WTC11 (cell line): ENCODE measurements at regions not wholly inside any gene's neighbourhood (a gene's known extent, or its start where the extent isn't known, plus 50 kb on each side); places are given as distances from the start of the nearest gene placed in this dataset.

Experiments
- ATAC-seq: fragments of 200-7000 bp; cut with Tn5 transposase; 2 replicates; pipeline ENCODE4 v1.10.0; 2021; ENCODE audit warnings: mild to moderate bottlenecking, moderate library complexity
- CTCF ChIA-PET: fragments of 300-600 bp; sonication (Branson Sonifier 250); formaldehyde crosslinking; loops from one replicate; lab custom pipeline; 2021; ENCODE audit warnings: antibody characterized with exemption; lab: Charles Lee
- POLR2A ChIA-PET: fragments of 350-600 bp; sonication (Branson Sonifier 250); formaldehyde crosslinking; loops from one replicate; lab custom pipeline; 2021; ENCODE audit warnings: antibody characterized with exemption; lab: Charles Lee
- DNase-seq: peaks from one replicate; pipeline ENCODE4 v3.0.0; 2021; ENCODE audit warnings: low spot score
- H3K27ac Mint-ChIP-seq: 2 replicates; pipeline ENCODE4 v1.8.0; 2021; ENCODE audit warnings: mixed read lengths
- H3K27me3 Mint-ChIP-seq: 2 replicates; pipeline ENCODE4 v1.8.0; 2021; ENCODE audit warnings: low read depth, mild to moderate bottlenecking, moderate library complexity, mixed read lengths
- H3K36me3 Mint-ChIP-seq: 2 replicates; pipeline ENCODE4 v1.8.0; 2021; ENCODE audit warnings: mixed read lengths
- H3K4me1 Mint-ChIP-seq: 2 replicates; pipeline ENCODE4 v1.8.0; 2022; ENCODE audit warnings: mixed read lengths
- H3K4me3 Mint-ChIP-seq: 2 replicates; pipeline ENCODE4 v1.8.0; 2021; ENCODE audit warnings: mild to moderate bottlenecking, moderate library complexity, mixed read lengths
- H3K9me3 Mint-ChIP-seq: 2 replicates; pipeline ENCODE4 v1.8.0; 2021; ENCODE audit warnings: mixed read lengths
- AFF4 ChIP-seq: sonication (generic); formaldehyde crosslinking; IDR thresholded peaks from 2 replicates; pipeline ENCODE4 v1.8.1; 2023; ENCODE audit warnings: mild to moderate bottlenecking, missing genetic modification reagents, borderline replicate concordance
- E2F5 ChIP-seq: sonication (generic); formaldehyde crosslinking; IDR thresholded peaks from 2 replicates; pipeline ENCODE4 v1.8.1; 2022; ENCODE audit warnings: mild to moderate bottlenecking, moderate library complexity, missing genetic modification reagents
- ERG ChIP-seq: fragments of 250-450 bp; sonication (Bioruptor Pico); IDR thresholded peaks from 2 replicates; pipeline ENCODE4 v1.8.0; 2021; ENCODE audit warnings: mild to moderate bottlenecking
- ETV6 ChIP-seq: sonication (generic); formaldehyde crosslinking; IDR thresholded peaks from 2 replicates; pipeline ENCODE4 v1.8.1; 2022; ENCODE audit warnings: mild to moderate bottlenecking, missing genetic modification reagents
- GRHL2 ChIP-seq: fragments of 250-450 bp; sonication (Bioruptor Pico); IDR thresholded peaks from 2 replicates; pipeline ENCODE4 v1.8.0; 2022; ENCODE audit warnings: mild to moderate bottlenecking, moderate library complexity; ENCODE audit not compliant: insufficient replicate concordance, severe bottlenecking
- OVOL2 ChIP-seq: fragments of 250-450 bp; sonication (Bioruptor Pico); IDR thresholded peaks from 2 replicates; pipeline ENCODE4 v1.9.0; 2021; ENCODE audit warnings: mild to moderate bottlenecking, borderline replicate concordance
- RELA ChIP-seq: sonication (generic); formaldehyde crosslinking; IDR thresholded peaks from 2 replicates; pipeline ENCODE4 v1.8.1; 2022; ENCODE audit warnings: missing genetic modification reagents, mild to moderate bottlenecking, borderline replicate concordance
- SMAD4 ChIP-seq: sonication (generic); formaldehyde crosslinking; IDR thresholded peaks from 2 replicates; pipeline ENCODE4 v1.8.0; 2022; ENCODE audit warnings: mild to moderate bottlenecking, missing genetic modification reagents
- SP1 ChIP-seq: sonication (generic); formaldehyde crosslinking; conservative IDR thresholded peaks from 2 replicates; pipeline ENCODE4 v1.8.1; 2022; ENCODE audit warnings: missing genetic modification reagents
- STAT6 ChIP-seq: sonication (generic); formaldehyde crosslinking; conservative IDR thresholded peaks from 2 replicates; pipeline ENCODE4 v1.8.1; 2023; ENCODE audit warnings: mild to moderate bottlenecking, low read depth, missing genetic modification reagents, moderate library complexity
- TEAD1 ChIP-seq: sonication (generic); formaldehyde crosslinking; IDR thresholded peaks from 2 replicates; pipeline ENCODE4 v1.8.0; 2022; ENCODE audit warnings: mild to moderate bottlenecking, missing genetic modification reagents
- ZBTB21 ChIP-seq: sonication (generic); formaldehyde crosslinking; IDR thresholded peaks from 2 replicates; pipeline ENCODE4 v1.8.1; 2023; ENCODE audit warnings: mild to moderate bottlenecking, missing genetic modification reagents, borderline replicate concordance
- ZNF396 ChIP-seq: fragments of 250-450 bp; sonication (Bioruptor Pico); IDR thresholded peaks from 2 replicates; pipeline ENCODE4 v1.8.0; 2021; ENCODE audit warnings: mild to moderate bottlenecking, moderate library complexity, borderline replicate concordance
- ZNF671 ChIP-seq: fragments of 250-450 bp; sonication (Bioruptor Pico); IDR thresholded peaks from 2 replicates; pipeline ENCODE4 v1.8.0; 2021; ENCODE audit warnings: mild to moderate bottlenecking
- TF ChIP-seq, protein P1 (sequence below): fragments of 250-450 bp; sonication (Bioruptor Pico); IDR thresholded peaks from 2 replicates; pipeline ENCODE4 v2.1.2; 2022; ENCODE audit warnings: mild to moderate bottlenecking, moderate library complexity
- TF ChIP-seq, protein P2 (sequence below): fragments of 250-450 bp; sonication (Bioruptor Pico); IDR thresholded peaks from 2 replicates; pipeline ENCODE4 v1.9.0; 2021; ENCODE audit warnings: mild to moderate bottlenecking
- TF ChIP-seq, protein P3 (sequence below): sonication (generic); formaldehyde crosslinking; IDR thresholded peaks from 2 replicates; pipeline ENCODE4 v1.8.0; 2022; ENCODE audit warnings: mild to moderate bottlenecking, missing genetic modification reagents

- no peak overlapping the region for H3K27ac Mint-ChIP-seq
- no peaks in the 10 kb centered on the region for H3K4me1 Mint-ChIP-seq
- H3K27me3 Mint-ChIP-seq: no peaks in the 10 kb centered on the region; the same call in 1 of the 2 replicates
- DNase-seq (no peak), ATAC-seq (no peak)
- POLR2A ChIA-PET: no interaction called here
- 0 out of 2 replicates have a peak, but pooled peaks cover 2% of the 10 kb centered on the region for H3K36me3 Mint-ChIP-seq
- TF ChIP-seq GRHL2: no peak
- TF ChIP-seq ERG: no peak
- TF ChIP-seq STAT6 (CRISPR knock-in tag): no peak
- TF ChIP-seq ZBTB21 (CRISPR knock-in tag): no peak
- no peak for TF ChIP-seq TEAD1 (CRISPR knock-in tag)
- TF ChIP-seq SP1 (CRISPR knock-in tag): no peak
- TF ChIP-seq ETV6 (CRISPR knock-in tag): no peak
- no peak for TF ChIP-seq RELA
- TF ChIP-seq ZNF396 (CRISPR knock-in tag): no peak
- no peak for TF ChIP-seq OVOL2 (CRISPR knock-in tag)
- TF ChIP-seq, protein P1, sequence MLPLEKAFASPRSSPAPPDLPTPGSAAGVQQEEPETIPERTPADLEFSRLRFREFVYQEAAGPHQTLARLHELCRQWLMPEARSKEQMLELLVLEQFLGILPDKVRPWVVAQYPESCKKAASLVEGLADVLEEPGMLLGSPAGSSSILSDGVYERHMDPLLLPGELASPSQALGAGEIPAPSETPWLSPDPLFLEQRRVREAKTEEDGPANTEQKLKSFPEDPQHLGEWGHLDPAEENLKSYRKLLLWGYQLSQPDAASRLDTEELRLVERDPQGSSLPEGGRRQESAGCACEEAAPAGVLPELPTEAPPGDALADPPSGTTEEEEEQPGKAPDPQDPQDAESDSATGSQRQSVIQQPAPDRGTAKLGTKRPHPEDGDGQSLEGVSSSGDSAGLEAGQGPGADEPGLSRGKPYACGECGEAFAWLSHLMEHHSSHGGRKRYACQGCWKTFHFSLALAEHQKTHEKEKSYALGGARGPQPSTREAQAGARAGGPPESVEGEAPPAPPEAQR (CRISPR knock-in tag): no peak
- TF ChIP-seq, protein P2, sequence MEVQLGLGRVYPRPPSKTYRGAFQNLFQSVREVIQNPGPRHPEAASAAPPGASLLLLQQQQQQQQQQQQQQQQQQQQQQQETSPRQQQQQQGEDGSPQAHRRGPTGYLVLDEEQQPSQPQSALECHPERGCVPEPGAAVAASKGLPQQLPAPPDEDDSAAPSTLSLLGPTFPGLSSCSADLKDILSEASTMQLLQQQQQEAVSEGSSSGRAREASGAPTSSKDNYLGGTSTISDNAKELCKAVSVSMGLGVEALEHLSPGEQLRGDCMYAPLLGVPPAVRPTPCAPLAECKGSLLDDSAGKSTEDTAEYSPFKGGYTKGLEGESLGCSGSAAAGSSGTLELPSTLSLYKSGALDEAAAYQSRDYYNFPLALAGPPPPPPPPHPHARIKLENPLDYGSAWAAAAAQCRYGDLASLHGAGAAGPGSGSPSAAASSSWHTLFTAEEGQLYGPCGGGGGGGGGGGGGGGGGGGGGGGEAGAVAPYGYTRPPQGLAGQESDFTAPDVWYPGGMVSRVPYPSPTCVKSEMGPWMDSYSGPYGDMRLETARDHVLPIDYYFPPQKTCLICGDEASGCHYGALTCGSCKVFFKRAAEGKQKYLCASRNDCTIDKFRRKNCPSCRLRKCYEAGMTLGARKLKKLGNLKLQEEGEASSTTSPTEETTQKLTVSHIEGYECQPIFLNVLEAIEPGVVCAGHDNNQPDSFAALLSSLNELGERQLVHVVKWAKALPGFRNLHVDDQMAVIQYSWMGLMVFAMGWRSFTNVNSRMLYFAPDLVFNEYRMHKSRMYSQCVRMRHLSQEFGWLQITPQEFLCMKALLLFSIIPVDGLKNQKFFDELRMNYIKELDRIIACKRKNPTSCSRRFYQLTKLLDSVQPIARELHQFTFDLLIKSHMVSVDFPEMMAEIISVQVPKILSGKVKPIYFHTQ (CRISPR knock-in tag): no peak
- TF ChIP-seq SMAD4 (CRISPR knock-in tag): no peak
- no peak for TF ChIP-seq AFF4 (CRISPR knock-in tag)
- TF ChIP-seq ZNF671 (CRISPR knock-in tag): no peak
- TF ChIP-seq E2F5: no peak
- TF ChIP-seq, protein P3, sequence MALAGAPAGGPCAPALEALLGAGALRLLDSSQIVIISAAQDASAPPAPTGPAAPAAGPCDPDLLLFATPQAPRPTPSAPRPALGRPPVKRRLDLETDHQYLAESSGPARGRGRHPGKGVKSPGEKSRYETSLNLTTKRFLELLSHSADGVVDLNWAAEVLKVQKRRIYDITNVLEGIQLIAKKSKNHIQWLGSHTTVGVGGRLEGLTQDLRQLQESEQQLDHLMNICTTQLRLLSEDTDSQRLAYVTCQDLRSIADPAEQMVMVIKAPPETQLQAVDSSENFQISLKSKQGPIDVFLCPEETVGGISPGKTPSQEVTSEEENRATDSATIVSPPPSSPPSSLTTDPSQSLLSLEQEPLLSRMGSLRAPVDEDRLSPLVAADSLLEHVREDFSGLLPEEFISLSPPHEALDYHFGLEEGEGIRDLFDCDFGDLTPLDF (CRISPR knock-in tag): no peak
- TF ChIP-seq, all 79 proteins: peak for 0
- Mint-ChIP-seq H3K4me3 (no peak overlapping the region), H3K9me3 (peaks cover 41% of the 10 kb centered on the region)
- CTCF ChIA-PET: no interaction called here
Measured at GRCh38 chr7:65453341-65454030, 79.8 kb downstream of the ZNF92 start.
